HG03103 (cell line): ENCODE measurements at regions not wholly inside any gene's neighbourhood (a gene's known extent, or its start where the extent isn't known, plus 50 kb on each side); places are given as distances from the start of the nearest gene placed in this dataset.

Experiments
- ATAC-seq: cut with Tn5 transposase; IDR thresholded peaks from one replicate; pipeline ENCODE4 v1.9.1; 2021; ENCODE audit warnings: low read depth; ENCODE audit not compliant: unreplicated experiment

DNA sequence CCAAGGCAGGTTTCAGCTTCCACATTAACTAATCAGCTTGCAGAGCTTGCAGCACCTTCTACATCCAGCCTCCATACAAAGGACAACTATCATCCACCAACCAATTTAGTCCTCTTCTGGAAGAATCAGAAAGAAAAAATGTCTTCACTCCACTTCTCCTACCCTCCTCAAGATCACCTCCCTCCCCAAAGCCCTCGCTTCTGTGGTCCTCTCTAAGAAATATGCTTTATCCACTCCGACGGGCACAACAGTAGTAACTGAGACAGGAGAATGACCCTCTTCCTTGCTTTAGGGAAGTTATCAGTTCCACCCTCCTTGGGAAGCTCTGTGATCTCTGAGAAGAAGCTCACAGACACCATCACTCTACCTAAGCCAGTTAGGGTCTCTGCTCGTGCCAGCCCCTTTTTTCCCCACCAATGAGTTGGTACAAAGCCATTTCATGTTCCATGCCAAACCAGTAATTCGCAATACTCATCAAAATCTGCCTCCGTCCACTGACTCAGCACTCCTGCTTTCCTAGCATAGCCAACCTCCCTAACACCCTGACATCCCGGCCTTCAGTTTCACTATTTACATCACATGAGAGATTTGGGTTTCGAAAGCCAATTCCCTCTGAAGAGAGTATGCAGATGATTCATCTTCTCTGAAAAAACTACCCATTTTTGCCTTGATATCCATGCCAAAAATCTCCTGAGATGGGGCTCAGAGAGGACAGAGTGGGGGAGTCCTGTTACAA is 114.1 kb upstream of the PKDCC start:
- no peak for ATAC-seq

DNA sequence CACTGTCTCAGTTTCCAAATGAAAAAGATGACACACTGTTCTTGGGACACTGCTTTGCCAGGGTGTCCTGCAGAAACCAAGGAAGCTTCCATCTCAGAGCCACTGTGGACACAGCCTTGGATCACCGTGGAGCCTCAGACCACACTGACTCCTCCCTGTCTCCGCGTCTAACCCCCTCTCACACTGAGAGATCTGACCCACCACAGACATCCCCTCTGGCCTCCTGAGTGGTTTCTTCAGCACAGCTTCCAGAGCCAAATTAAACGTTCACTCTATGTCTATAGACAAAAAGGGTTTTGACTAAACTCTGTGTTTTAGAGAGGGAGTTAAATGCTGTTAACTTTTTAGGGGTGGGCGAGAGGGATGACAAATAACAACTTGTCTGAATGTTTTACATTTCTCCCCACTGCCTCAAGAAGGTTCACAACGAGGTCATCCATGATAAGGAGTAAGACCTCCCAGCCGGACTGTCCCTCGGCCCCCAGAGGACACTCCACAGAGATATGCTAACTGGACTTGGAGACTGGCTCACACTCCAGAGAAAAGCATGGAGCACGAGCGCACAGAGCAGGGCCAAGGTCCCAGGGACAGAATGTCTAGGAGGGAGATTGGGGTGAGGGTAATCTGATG is 113.4 kb upstream of the PKDCC start:
- ATAC-seq, result no peak

DNA sequence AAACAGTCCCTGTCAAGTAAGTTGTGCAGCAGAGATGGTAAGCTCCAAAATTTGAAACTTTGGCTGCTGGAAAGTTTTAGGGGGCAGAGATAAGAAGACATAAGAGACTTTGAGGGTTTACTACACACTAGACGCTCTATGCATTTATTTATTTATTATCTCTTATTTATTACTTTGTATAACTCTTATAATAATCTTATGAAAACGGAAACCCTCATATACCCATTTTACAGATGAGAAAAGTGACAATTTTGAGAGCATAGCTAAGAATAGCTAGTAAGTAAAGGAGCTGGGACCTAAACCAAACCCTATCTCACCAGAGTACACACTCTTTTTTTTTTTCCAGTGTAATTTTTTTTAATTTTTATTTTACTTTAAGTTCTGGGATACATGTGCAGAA is 112.8 kb upstream of the PKDCC start:
- ATAC-seq, result no peak

DNA sequence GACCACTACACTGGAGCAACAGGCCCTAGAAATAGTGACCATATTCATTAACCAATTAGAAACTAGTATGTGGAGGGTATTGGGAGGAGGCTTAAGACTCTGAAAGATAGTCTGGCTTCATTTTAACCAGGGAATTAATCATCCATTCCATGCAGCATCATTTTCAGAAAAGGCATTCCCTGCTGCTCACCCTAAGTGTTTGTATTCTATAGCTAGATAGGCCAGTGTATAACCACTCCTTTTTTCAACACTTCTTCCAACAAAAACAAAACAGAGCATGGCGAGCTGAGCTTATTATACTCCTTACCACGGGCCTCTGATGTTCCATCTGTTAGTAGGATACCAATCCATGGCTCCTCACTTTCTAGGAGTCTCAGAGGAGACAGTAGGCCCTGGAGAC is 112.0 kb upstream of the PKDCC start:
- no peak for ATAC-seq

DNA sequence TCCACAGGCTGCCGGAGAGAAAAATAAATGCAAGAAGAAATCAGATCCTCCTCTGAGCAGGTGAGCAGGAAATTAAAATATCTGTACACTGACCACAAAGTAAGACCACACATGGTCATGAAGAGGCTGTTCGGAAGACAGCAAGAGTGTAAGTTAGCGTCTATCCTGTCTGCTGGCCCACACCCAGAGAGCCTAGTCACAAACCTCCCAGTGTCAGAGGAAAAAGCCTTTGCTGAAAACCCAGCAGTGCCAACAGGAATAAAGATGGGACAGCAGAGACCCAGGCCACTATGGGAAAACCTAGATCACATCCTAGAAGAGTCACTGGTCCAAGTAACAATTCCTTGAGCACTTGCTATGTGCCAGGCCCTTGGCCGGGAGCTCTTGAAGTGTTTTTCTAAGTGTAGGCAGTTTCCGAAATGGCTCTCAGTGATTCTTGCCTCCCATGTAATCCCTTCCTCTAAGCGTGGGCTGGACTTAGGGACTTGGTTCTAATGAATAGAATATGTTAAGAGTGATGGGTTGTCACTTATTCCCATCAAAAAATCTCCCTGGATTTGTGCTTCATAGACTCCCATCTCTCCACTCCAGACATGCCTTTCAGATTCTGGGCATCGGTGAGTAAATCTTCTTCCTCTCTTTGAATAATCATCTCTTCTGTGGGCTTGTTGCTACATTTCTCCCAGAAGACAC is 110.9 kb upstream of the PKDCC start:
- ATAC-seq, result no peak

DNA sequence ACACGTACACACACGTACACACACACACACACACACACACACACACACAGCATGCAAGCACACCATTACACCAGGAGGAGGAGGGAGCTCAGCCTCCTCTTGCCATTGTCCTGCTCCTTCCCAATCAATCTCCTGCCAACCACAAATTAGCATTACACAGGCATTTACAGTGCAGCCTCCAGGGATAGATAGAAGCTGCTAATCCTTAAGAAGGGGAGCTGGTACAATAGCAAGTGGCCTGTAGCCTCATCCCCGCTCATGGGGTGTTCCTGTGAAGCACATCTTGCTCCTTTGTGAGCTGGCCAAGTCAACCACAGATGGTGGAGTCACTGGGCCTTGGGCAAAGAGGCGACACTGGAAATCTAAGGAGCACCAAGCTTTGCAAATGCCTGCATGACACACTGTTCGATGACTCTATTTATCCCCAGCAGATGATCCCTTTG is 110.3 kb upstream of the PKDCC start:
- ATAC-seq, result no peak

DNA sequence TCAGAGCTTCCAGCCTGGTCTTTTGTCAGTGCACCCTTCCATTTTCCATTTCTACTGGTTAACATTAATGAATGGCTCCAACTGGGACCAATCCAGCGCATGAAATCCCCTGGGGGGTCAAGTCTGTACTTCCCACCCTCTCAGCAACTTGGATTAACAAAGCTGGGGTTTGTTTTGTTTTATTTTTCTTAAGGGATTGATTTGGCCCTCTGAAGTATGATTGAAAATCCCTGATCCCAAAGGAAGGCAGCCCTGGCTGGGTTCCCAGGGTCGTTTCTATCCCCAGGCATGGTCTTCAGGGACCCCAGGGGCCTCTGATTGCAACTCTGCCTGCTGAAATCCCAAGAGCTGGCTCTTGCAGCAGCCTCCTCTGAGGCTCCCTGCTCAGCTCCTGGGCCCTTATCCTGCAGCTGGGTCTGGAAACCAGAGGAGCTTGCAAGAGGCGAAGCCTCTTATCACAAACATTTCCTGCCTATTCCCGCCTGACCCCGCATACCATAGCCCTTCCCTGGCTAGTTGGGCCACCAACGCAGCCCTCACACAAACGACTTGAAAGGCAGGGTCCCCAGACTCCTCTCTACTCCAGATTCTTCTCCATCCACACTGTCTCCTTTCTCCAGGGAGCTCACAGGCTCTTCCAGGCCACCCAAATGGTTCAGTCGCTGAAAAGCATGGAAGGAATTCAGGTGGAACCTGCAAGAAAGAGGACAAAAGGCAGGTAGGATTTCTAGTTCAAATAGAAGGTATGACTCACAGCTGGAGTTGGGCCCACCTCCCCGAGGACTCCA is 109.7 kb upstream of the PKDCC start:
- no peak for ATAC-seq

DNA sequence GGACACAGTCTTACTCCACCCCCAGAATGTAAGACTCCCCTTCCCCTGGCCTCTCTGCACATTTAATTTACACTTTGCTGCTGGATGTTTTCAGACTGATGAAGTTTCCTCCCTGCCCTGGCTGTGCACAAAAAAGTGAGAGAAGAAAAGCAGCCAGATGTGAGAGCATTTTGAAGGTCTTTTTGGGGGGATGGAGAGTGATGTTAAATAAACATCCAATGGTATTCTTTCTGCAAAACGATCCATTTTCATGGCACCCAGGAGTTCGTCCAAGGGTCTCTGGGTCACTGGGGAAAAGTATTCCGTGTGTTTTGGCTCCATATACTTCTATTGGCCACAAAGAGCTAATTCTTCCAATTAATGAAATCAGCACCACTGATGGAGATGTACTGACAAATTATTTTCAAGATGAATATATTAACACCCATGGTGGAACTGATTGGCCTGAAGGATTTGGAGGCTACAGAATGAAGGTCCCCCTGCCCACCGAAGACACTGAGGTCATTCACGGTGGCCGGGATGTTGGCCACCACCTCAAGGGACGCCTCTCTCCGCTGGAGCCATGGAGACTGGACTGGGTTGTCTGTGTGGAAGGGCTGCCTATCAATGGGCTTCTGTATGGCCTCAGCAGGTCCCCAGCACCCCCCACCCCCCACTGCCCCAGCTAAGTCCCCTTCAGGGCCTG is 107.6 kb upstream of the PKDCC start:
- ATAC-seq, result no peak

DNA sequence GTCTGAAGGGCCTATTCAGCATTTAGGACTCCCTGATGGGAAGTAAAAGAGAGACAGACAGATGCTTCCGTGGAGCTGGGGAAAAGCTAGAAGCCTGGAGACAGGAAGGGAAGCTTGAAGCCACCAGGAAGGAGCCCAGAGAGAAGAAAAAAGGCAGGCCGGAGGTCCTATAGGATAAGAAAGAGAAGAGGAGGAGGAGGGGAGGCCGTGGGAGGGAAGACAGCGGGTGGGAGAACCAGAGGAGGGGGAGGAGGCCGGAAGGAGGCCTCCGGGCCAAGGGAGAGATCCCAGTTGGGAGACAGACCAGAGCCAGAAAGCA is 107.1 kb upstream of the PKDCC start:
- no peak for ATAC-seq

DNA sequence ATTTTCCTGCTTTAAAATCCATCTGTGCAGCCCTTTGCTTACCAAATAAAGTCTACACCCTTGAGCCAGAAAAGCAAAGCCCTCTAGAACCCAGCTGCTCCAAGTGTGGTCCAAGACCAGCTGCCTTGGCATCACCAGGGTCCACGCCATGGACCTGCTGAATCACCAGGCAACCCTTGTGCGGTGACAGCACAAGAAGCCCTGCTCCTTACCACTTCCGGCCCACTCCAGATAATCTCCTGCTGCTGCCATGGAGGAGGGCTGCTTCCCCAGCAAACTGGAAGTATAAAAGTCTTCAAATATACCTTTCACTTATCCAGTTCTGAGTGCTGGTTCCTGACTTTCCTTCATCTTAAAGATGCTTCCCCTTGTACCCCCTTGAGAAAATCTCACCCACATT is 106.0 kb upstream of the PKDCC start:
- no peak for ATAC-seq

DNA sequence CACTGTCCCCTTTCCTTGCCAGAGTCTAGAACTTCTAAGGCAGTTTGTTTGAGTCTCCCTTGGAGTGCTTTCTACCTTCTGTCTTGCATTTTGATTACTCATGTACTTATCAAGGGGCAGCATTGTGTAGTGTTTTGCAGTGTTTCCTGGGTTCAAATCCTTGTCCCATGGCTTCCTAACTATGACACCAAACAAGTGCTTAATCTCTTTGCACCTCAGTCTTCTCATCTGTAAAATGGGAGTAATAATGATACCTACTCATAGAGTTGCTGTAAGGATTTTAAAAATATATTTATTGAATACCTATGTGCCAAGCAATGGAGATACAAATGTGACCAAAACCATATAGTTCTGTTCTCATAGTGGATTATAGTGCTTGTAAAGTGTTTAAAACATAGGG is 105.5 kb upstream of the PKDCC start:
- no peak for ATAC-seq

DNA sequence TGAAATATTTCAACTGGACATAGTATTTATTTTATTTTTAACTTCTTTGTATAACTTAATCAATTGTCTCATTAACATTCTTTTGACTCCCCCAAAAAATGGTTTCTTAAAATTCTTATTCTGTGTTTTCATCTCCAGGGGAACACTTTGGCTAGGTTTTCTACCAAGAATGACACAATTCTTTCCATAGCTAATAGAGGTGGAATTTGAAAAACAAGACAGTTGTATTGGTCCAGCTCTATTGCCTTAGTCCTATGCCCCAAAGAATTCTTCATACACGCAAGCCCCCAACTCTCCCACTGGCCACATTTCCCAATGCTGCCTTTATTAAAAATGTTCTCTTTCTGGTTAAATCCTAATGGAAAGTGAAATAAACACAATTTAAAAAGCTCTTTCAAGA is 104.7 kb upstream of the PKDCC start:
- ATAC-seq, result no peak

DNA sequence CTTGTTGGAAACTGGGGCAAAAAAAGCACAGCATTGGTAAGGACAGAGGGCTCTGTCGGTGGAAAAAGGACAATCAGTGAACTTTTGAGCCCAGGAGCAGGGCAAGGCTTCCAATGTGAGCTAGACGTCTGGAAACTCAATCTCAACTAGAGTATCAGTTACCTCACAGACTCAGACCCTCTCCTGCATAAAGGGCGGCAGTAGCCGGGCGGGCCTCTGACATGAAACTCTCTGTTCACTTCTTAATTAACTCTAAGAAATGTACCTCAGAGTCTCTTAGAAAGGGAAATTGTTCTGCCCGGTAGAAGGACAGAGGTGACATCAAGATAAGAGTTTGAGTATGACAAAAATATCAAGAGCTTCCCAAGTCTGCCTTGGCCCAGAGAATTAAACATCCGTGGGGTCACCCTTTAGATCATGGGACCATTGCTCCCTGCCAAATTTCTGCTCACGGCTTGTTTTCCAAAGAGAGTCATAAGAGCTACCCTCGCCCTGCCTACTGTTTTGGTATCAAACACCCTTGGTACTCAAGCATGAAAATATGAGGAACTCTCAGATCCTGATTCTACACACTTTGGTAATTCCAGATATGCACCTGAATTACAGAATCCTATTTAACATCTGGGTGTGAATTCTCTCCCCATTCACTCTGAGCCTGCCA is 103.5 kb upstream of the PKDCC start:
- no peak for ATAC-seq

DNA sequence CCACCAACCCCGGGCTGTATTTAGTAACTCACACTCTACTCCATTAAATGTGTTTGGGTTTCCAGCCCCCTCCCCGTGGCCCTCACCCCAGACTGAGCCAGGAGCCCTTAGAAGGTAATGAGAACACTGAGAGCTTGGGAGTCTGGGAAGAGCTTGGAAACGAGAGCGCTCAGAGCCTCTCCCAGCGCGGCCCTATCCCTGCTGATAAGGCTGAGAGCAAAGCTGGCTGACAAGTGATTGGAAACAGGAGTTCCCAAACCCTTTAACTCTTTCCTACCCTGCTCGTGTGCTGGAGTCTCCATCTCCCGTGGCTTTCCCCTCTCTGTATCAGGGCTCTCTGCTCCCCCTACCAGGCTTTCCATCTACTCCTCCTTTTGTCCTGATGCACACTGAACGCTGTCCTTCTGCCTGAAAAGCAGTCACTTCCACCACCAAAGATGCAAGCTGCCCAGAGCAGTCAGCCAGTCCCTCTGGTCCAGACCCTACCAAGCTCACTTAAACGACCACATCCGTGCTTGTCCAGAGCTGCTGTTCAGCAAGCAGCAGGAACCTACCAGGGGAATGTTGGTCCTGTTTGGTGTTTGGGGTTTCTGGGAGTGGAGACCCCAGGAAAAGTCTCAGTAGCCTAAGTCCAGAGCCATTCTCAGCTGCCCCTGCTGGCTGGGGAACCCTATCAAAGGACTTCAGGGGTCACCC is 100.0 kb upstream of the PKDCC start:
- no peak for ATAC-seq

DNA sequence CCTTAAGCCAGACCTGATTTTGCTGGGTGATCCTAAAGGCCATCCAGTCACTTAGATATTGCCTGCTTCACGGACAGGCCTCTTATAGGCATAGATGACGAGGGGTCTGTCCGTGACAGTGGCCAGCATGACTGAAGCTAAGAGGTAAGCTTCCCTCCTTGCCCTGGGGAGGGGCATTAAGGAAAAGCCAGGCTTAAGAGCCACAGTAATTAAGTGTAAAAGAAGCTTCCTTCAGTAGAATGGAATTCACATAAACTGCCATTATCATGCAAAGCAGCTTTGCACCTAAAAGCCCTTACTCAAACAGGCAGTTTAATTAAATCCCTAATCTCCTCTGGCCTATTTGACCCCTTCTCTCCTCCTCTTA is 99.4 kb upstream of the PKDCC start:
- no peak for ATAC-seq

DNA sequence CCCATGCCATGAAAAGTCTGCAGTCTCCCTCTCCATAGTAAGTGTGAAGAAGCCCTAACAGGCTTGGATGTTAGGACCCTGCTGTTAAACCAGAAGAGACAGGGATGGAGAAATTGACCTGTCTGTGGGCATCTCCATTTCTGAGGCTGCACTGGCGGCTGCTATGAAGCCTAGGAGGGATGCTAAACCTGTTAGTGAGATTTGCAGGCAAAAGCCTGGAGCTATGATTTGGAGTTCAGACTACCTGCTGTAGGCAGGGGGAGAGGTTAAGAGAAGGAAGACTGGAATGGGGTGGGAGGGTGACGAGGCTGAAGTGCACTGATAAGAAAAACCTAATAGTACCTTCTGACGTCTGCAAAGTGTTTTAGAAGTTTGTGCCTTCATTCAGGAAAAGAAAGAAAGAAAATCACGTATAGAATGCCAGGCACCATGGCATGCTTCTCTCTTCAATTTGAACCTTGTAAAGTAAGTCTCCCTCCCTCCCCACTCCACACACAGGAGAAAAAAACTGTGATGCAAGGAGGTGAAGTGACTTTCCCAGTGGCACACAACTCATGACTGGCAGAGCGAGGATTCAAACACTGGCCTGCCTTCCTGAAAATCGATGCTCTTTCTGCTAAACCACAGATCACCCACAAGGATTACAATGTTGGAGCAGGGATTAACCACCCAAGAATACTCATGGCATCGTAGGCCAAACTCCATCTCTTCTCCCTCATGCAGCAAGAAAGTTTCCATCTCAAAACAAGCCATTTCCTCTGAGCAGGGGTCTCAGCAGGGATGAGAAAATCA is 98.5 kb upstream of the PKDCC start:
- no peak for ATAC-seq

DNA sequence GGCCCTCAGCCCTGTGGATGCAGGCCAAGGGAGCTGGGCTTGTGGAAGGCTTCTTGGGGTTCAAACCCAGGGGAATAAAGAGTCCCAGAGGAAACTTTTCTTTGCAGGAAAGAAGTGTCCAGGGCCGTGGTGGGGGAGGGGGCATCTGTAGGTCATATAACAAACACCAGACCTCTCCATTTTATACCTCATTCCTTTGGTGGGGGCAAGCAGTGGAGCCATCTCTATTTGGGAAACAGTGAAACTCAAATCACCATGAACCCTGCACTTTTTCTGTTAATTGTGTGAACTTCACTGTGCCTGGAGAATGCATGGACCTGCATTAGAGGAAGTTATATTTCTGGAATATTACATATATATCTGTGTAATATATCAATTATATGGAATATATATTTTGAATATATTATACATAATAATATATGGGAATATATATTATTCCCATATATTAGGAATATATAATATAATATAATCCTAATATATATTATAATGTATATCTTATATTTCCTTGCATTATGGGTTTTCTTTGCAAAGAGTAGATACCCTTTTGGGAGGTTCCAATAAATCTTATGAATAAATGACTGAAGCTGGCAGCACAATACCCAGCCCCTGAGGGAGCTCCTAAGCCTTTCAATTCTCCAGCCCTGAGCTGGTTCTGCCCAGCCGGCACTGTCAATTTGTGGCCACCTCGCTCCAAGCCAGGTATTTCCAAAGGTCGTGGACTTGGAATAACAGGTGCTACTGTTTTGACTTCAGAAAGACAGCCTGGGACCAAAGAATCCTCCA is 97.7 kb upstream of the PKDCC start:
- ATAC-seq, result no peak

DNA sequence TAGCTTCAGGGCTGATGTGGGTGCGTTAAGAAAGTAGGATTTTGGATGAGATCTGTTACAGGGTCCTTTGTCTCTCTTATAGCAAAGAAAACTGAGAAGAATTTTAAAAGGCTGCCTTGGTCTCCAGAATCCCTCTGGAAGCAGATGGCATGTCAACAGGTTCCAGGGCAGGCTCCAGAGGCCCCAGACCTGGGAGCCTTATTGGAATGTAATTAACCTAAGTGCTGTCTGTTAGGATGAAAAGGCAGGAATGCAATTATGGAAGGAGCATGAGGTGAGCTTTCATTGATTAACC is 97.2 kb upstream of the PKDCC start:
- no peak for ATAC-seq
